ENCODE measurements at regions not wholly inside any gene's neighbourhood (a gene's known extent, or its start where the extent isn't known, plus 50 kb on each side); places are given as distances from the start of the nearest gene placed in this dataset.

- TF ChIP-seq EP300 (IDR thresholded peaks at IDR 0.05), result no peak
- no peak for TF ChIP-seq CTCF (IDR thresholded peaks at IDR 0.05)
- TF ChIP-seq POLR2A (IDR thresholded peaks at IDR 0.05), result no peak
- TF ChIP-seq POLR2AphosphoS5 (IDR thresholded peaks at IDR 0.05), result no peak
These were observed 784.7 kb upstream of the PIK3C3 start for GRCh38 chr18:41170346-41170745.
